ENCODE measurements at regions not wholly inside any gene's neighbourhood (a gene's known extent, or its start where the extent isn't known, plus 50 kb on each side); places are given as distances from the start of the nearest gene placed in this dataset.

DNA sequence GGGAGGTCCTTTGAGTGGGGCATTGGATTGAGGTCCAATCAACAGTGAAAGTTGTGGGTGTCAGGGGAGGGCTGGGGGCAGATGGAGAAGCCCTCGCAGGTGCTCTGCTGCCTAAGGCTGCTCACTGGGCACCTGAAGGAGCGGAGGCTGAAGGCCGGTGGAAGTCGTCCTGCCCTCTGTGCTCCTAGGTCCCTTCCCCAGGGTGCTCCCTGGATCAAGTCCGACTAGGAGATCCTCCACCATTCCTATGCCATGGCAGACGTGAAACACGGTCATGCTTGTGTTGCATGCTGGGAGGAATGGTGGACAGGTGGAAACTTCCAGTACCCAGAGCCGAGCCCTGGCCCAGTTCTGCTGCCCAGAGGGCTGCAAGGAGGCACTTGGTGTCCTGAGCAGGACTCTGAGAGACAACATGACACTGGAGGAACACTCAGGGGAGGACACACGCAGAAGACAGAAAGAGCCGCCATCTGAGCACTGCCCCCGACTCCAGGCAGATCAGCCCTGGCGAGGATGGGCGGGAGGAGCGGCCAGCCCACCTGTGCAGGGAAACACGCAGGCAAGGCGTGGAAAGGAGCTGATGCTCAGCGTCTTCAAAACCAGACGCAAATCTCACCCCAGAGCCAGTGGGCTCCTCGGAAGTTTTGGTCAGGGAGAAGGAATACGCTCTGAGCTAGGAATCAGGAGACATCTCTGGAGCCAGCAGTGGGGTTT, 786.8 kb downstream of the BRD1 start:
- POLR2A ChIA-PET, result no interaction called here
- DNase-seq (ENCODE audit: low read depth), result no peak
- H3K4me3 ChIP-seq (ENCODE audit: low read depth, low read length), result no peak overlapping the region
- H3K27me3 ChIP-seq (ENCODE audit: control insufficient read depth, insufficient read depth, low read length), result no peaks in the 10 kb centered on the region
- TF ChIP-seq CTCF (IDR thresholded peaks at IDR 0.05; ENCODE audit: insufficient read depth, low read depth, low read length), result no peak
- CTCF ChIA-PET, result no interaction called here
- no peaks in the 10 kb centered on the region for H3K36me3 ChIP-seq (ENCODE audit: control insufficient read depth, insufficient read depth, low read length)

DNA sequence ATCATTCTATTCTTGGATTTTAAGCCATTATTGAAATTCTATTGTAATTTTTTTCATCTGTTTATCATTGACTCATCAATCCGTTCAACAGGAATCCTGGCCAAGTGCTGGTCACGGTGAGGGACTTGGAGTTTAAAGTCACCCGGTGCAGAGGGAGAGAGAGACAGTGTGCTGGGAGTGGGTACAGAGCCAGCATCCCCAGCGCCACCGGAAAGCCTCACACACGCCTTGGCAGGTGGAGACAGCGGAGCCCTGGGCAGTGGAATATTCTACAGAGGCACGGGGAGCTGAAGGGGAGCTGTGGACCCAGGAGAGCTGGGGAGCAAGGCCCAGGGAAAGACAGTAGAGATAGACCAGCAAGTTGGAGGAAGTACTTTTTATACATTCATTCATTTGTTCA, 787.6 kb downstream of the BRD1 start:
- POLR2A ChIA-PET, result no interaction called here

GRCh38 chr22:49039625-49040024, 788.0 kb downstream of the BRD1 start:
- no peaks in the 10 kb centered on the region for H3K27me3 ChIP-seq (ENCODE audit: control insufficient read depth, insufficient read depth, low read length)
- no peak for DNase-seq (ENCODE audit: low read depth)
- ChIA-PET POLR2A (no interaction called here), CTCF (no interaction called here)
- H3K4me3 ChIP-seq (ENCODE audit: low read depth, low read length), result no peak overlapping the region
- TF ChIP-seq CTCF (IDR thresholded peaks at IDR 0.05; ENCODE audit: insufficient read depth, low read depth, low read length), result no peak
- H3K36me3 ChIP-seq (ENCODE audit: control insufficient read depth, insufficient read depth, low read length), result no peaks in the 10 kb centered on the region

More for the DNA sequence above, 787.6 kb downstream of the BRD1 start:
- TF ChIP-seq CTCF (IDR thresholded peaks at IDR 0.05; ENCODE audit: insufficient read depth, low read depth, low read length), result no peak
- Histone ChIP-seq H3K4me3 (ENCODE audit: low read depth, low read length) (no peak overlapping the region), H3K27me3 (ENCODE audit: control insufficient read depth, insufficient read depth, low read length) (no peaks in the 10 kb centered on the region), H3K36me3 (ENCODE audit: control insufficient read depth, insufficient read depth, low read length) (no peaks in the 10 kb centered on the region)
- CTCF ChIA-PET, result no interaction called here
- DNase-seq (ENCODE audit: low read depth), result no peak

- ChIA-PET CTCF (no interaction called here), POLR2A (no interaction called here)
- no peak for DNase-seq (ENCODE audit: low read depth)
- no peak overlapping the region for H3K4me3 ChIP-seq (ENCODE audit: low read depth, low read length)
- no peaks in the 10 kb centered on the region for H3K36me3 ChIP-seq (ENCODE audit: control insufficient read depth, insufficient read depth, low read length)
- TF ChIP-seq CTCF (IDR thresholded peaks at IDR 0.05; ENCODE audit: insufficient read depth, low read depth, low read length), result no peak
- no peaks in the 10 kb centered on the region for H3K27me3 ChIP-seq (ENCODE audit: control insufficient read depth, insufficient read depth, low read length)
These were observed 789.9 kb downstream of the BRD1 start for GRCh38 chr22:49037701-49038245.

- TF ChIP-seq CTCF (IDR thresholded peaks at IDR 0.05; ENCODE audit: insufficient read depth, low read depth, low read length), result no peak
- DNase-seq (ENCODE audit: low read depth), result no peak
- Histone ChIP-seq H3K27me3 (ENCODE audit: control insufficient read depth, insufficient read depth, low read length) (no peaks in the 10 kb centered on the region), H3K36me3 (ENCODE audit: control insufficient read depth, insufficient read depth, low read length) (no peaks in the 10 kb centered on the region), H3K4me3 (ENCODE audit: low read depth, low read length) (no peak overlapping the region)
- ChIA-PET POLR2A (no interaction called here), CTCF (no interaction called here)
These were observed 791.2 kb downstream of the BRD1 start for GRCh38 chr22:49036513-49036912.

Data from BJ (cell line).